HG03469 (cell line): ENCODE measurements at regions not wholly inside any gene's neighbourhood (a gene's known extent, or its start where the extent isn't known, plus 50 kb on each side); places are given as distances from the start of the nearest gene placed in this dataset.

Experiments
- ATAC-seq: cut with Tn5 transposase; IDR thresholded peaks from one replicate; pipeline ENCODE4 v1.9.1; 2021; ENCODE audit warnings: mild to moderate bottlenecking, moderate library complexity, moderate number of reproducible peaks; ENCODE audit not compliant: unreplicated experiment

- no peak for ATAC-seq
Observed at GRCh38 chr4:19126903-19127302, 1105.3 kb upstream of the LCORL start.

- no peak for ATAC-seq
Observed at GRCh38 chr4:19123681-19124080, 1102.1 kb upstream of the LCORL start.

- ATAC-seq = no peak
Observed at GRCh38 chr4:19119904-19120560, 1098.5 kb upstream of the LCORL start.

- ATAC-seq = no peak
Observed at GRCh38 chr4:19117022-19117421, 1095.5 kb upstream of the LCORL start.

GRCh38 chr4:19104176-19104575 is 1082.6 kb upstream of the LCORL start:
- ATAC-seq = no peak

- no peak for ATAC-seq
Observed at GRCh38 chr4:19095491-19096046, 1074.0 kb upstream of the LCORL start.

- ATAC-seq = no peak
Observed at GRCh38 chr4:19093951-19094350, 1072.4 kb upstream of the LCORL start.

GRCh38 chr4:19092797-19093196 is 1071.2 kb upstream of the LCORL start:
- ATAC-seq = no peak

- ATAC-seq = no peak
Observed at GRCh38 chr4:19074036-19074435, 1052.5 kb upstream of the LCORL start.

GRCh38 chr4:19063662-19064061 is 1042.1 kb upstream of the LCORL start:
- no peak for ATAC-seq

DNA sequence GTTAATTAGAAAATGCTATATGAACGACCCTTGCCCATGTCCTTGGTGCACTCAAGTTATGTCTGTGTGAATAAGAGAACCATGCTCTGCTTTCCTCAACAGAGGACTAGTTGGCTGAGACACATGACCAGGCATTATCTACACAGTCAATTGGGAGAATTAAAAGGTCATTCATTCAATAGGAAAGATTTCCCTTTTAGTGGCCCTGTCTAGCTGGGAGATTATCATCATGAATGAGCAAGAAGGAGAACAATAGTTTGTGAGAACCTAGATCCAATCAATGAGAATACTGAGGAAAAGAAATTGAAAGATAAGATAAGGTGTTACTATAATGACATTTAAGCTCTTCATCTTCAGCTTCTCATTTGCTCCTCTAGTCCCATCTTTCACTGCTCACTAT is 1033.4 kb upstream of the LCORL start:
- ATAC-seq = no peak

GRCh38 chr4:19051831-19052230 is 1030.3 kb upstream of the LCORL start:
- ATAC-seq = no peak

DNA sequence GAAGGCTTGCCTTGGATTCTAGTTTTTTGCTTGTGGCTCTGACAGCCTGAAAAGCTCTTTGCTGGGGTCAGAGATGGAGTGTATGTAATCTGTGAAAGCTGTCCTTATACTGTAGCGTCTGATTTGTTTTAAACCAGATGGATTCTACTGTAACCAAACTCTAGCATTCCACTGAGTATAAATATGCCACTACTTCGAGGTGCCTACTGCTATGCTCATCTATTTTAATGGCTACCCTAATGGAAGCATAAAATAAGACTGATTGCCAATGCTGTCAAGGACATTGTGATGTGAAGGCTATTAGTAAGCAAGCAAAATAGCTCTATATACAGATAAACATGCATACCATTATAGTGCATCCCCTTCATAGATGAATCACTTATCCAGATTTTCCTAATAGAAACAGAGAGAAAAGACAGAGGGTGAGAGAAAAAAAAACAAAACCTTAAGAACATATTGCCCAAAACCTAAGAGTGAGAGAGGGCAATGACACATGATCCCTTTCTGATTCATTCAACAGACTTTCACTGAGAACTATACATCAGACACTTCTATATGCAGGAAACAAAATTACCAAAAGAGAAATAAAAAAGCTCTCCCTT is 1025.8 kb upstream of the LCORL start:
- ATAC-seq = no peak

DNA sequence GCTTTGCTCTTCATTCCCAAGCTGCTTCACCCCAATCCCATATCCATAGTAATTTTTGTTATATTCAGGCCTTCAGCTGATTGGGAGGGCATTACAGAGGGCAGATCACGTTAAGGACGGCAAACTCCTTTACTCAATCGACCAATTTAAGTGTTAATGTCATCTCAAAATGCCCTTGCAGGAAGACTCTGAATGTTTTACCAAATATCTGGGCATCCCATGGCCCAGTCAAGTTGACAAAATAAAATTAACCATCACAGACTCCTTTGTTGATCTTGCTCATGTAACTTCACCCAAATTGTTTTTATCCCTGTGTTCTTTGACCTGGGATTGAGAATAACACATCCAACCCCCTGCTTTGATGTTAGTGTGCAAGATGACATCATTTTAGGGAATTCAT is 1018.3 kb upstream of the LCORL start:
- ATAC-seq = no peak

DNA sequence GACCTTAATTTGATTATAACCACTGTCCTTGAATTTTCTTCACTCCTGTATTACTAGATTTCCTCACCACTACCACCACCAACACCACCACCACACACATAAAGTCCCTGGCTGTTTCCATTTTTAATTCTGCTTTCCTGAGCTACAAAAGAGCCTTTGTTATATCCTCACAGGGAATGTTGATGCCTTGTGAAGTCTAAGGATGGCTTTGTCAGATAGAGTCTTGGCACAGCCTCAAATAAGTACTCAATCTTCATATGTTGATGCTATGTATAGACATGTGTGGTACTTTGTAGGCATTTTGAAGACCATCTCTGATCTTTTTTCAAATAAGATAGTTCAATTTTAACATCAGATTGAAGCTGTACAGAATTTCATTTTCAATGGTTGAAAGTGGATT is 1016.7 kb upstream of the LCORL start:
- ATAC-seq = no peak

DNA sequence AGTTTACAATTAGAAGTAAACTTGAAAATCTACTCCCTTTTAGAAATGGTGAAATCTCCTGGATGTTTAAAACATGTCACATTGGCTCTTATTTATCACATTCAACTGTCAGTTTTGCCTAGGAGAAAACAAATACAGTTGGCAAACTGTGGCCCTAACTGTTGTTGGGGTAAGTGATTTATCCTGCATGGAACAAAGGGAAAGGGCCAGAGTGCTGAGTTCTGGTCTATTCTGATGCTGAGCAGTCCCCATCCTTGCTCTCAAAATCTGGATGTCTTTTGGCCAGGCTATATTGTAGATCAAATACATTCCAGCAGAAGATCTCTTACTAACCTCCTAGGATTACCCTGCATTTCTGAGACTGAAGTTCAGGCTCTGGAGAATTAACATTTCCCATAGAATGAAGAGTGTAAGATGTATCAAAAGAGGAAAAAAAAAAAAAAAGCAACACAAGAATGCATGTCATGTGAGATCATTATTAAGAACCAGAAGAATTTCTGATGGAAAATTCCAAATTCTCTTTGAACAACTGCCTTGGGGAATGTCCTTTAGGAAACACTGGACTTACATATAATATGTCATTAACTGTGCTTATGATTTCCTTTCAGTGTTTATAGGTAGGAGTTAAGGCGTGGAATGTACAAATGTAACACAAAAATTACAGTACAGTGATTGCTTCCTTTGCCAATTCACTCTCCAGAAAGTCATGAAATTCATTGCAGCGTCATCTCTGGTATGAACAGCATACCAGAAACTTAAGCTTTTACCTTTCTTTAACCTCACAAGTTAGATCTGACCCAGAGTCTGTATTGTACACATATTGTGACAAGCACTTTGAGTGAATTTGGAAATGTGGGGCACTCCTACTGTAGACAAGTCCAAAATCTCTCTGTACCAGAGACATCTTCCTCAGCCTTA is 1012.5 kb upstream of the LCORL start:
- no peak for ATAC-seq

DNA sequence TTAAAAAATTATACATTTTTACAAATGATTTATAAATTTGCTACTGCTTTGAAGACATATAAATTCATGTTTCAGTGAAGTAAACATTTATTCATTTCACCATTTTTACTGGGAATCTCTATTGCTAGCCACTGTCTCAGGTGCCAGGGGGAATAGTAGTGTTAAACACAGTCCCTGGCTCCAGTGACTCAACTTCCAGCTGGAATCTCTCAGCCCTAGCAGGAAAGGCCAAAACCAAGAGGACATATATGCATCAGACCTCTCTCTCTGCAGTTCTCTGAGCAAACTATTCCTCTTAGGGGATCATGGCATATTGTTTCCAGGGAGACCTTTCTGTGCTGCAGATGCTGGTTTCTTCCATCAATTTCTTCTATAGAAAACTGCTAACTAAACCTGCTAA is 1009.0 kb upstream of the LCORL start:
- ATAC-seq = no peak

DNA sequence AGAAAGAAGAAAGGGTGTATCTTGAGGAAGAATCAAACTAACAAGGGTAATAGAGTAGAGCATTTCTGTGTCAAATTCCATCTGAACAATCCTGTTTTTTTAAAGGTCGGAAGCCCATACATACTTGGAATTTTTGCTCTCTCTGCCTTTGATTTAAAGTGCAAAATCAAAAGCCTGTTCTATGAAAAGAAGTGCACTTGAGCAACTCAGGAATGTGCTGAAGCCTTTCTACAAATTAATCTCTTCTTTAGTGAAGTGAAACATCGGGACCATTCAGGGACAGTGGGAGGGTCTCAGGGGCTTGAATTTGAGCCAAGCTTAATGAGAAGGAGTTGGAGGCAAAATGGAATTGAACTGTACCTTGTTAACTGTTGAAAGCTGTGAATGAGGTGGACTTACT is 1008.5 kb upstream of the LCORL start:
- ATAC-seq = no peak

- no peak for ATAC-seq
Observed at GRCh38 chr4:19026281-19026680, 1004.7 kb upstream of the LCORL start.

DNA sequence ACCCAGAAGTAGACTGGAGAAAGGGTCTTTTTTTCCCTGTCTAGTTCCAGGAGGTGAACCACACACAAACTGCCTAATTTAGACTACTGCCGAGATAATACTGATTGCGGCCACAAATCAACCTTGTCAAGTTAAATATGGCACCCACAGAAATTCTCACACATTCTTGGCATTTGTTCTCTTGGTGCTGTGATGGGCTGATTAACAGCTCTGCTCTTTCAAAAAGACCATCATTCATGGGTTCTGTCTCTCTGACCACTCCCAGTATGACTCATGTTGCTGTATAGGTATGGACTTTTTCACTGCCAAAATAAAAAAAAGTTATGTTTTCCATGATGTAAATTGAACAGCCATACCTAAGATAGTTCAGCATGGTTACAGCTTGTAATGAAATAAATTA is 1003.5 kb upstream of the LCORL start:
- ATAC-seq = no peak

DNA sequence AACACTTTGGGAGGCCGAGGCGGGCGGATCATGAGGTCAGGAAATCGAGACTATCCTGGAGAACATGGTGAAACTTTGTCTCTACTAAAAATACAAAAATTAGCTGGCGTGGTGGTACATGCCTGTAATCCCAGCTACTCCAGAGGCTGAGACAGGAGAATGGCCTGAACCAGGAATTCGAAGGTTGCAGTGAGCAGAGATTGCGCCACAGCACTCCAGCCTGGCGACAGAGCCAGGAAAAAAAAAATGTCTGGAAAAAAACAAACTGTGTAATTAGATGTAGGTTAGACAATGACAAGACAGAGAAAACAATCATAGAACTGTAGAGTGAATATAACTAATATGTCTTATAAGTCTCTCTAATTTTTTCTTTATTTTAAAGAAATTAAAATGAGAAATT is 1002.5 kb upstream of the LCORL start:
- no peak for ATAC-seq

DNA sequence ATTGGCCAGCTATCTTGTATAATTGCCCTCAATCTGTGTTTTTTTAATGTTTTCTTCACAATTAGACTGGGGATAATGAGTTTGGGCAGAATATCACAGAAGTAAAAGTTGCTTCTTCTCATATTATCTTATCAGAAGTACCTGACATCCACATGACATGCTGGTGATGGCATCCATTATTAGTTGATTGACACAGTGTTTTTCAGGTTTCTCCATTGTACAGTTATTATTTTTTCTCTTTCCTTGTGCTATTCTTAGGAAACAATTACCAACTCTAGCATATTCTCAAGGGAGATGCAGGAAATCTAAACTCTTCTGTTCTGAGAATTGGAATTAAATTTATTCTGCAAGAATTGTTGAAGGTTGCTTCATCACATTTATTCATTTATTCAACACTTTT is 1000.1 kb upstream of the LCORL start:
- no peak for ATAC-seq
